GM23338 (cell line): ENCODE measurements at regions not wholly inside any gene's neighbourhood (a gene's known extent, or its start where the extent isn't known, plus 50 kb on each side); places are given as distances from the start of the nearest gene placed in this dataset.
"Not testable (repeated sequence)": the region's sequence is repeated elsewhere in the genome, so short reads cannot be mapped to it uniquely, and the experiment has no call there.

Experiments
- CREB1 ChIP-seq: fragments of 250-450 bp; sonication (Bioruptor Pico); IDR thresholded peaks from 2 replicates; pipeline ENCODE4 v1.5.0; 2020; ENCODE audit warnings: low read depth, mild to moderate bottlenecking, moderate library complexity
- ETS1 ChIP-seq: IDR thresholded peaks from 2 replicates; pipeline ENCODE4 v1.6.1; 2016; ENCODE audit warnings: antibody characterized with exemption
- EZH2 ChIP-seq: fragments of 200-600 bp; sonication (generic); IDR thresholded peaks from one replicate; pipeline ENCODE4 v1.8.0; 2017; ENCODE audit warnings: antibody characterized with exemption, mild to moderate bottlenecking, low read depth; ENCODE audit not compliant: unreplicated experiment
- EZH2phosphoT487 ChIP-seq: fragments of 200-600 bp; sonication (generic); IDR thresholded peaks from one replicate; pipeline ENCODE4 v1.8.1; 2018; ENCODE audit warnings: antibody characterized with exemption; ENCODE audit not compliant: unreplicated experiment
- JUNB ChIP-seq: IDR thresholded peaks from one replicate; pipeline ENCODE4 v1.6.1; 2016; ENCODE audit warnings: antibody characterized with exemption; ENCODE audit not compliant: unreplicated experiment
- POLR2AphosphoS5 ChIP-seq: IDR thresholded peaks from 2 replicates; pipeline ENCODE4 v1.6.1; 2016; ENCODE audit warnings: antibody characterized with exemption, low read depth
- STAT1 ChIP-seq: IDR thresholded peaks from one replicate; pipeline ENCODE4 v1.6.1; 2016; ENCODE audit warnings: antibody characterized with exemption; ENCODE audit not compliant: unreplicated experiment
- ZNF331 ChIP-seq: fragments of 250-450 bp; sonication (Bioruptor Pico); IDR thresholded peaks from 2 replicates; pipeline ENCODE4 v1.5.0; 2020; ENCODE audit warnings: low read depth, mild to moderate bottlenecking, moderate library complexity
- TF ChIP-seq, protein P1 (sequence below), 2 experiments: fragments of 200-600 bp in 1 of 2; sonication (generic) in 1 of 2; conservative IDR thresholded peaks; 2 replicates each; pipeline versions ENCODE4 v1.5.1 to v1.6.1; 2016 to 2017; ENCODE audit warnings: antibody characterized with exemption in 2 of 2, low read depth in 2 of 2, mild to moderate bottlenecking in 2 of 2, moderate library complexity in 1 of 2
- TF ChIP-seq, protein P2 (sequence below): IDR thresholded peaks from one replicate; pipeline ENCODE4 v1.6.1; 2018; ENCODE audit warnings: antibody characterized with exemption; ENCODE audit not compliant: unreplicated experiment

DNA sequence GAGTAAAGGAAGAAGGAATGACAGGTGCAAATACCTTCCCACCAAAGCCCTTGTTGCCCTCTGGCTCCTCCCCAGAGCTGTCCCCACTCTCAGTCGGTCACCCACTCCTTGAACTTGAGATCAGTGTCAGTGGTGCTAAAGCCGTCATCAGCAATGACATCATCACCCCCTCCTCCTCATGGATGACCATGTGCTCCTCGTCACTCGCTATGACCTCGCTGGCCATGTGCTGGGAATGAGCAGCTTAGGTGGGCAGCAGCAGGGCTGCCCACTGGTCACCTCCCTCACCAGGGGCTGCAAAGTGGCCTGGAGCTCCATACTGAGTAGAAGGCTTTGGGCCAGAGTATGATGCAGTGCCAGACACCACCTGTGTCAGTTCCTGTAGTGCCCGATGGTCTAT is 153.1 kb upstream of the CDK13 start:
- not testable (repeated sequence) for TF ChIP-seq JUNB; EZH2; POLR2AphosphoS5; ZNF331 (CRISPR knock-in tag); EZH2phosphoT487; STAT1; CREB1 (CRISPR knock-in tag); ETS1
- TF ChIP-seq, protein P1, sequence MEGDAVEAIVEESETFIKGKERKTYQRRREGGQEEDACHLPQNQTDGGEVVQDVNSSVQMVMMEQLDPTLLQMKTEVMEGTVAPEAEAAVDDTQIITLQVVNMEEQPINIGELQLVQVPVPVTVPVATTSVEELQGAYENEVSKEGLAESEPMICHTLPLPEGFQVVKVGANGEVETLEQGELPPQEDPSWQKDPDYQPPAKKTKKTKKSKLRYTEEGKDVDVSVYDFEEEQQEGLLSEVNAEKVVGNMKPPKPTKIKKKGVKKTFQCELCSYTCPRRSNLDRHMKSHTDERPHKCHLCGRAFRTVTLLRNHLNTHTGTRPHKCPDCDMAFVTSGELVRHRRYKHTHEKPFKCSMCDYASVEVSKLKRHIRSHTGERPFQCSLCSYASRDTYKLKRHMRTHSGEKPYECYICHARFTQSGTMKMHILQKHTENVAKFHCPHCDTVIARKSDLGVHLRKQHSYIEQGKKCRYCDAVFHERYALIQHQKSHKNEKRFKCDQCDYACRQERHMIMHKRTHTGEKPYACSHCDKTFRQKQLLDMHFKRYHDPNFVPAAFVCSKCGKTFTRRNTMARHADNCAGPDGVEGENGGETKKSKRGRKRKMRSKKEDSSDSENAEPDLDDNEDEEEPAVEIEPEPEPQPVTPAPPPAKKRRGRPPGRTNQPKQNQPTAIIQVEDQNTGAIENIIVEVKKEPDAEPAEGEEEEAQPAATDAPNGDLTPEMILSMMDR (conservative IDR thresholded peaks at IDR 0.05; ENCODE audit: low read depth in 2 of 2) = not testable (repeated sequence)
- TF ChIP-seq, protein P2, sequence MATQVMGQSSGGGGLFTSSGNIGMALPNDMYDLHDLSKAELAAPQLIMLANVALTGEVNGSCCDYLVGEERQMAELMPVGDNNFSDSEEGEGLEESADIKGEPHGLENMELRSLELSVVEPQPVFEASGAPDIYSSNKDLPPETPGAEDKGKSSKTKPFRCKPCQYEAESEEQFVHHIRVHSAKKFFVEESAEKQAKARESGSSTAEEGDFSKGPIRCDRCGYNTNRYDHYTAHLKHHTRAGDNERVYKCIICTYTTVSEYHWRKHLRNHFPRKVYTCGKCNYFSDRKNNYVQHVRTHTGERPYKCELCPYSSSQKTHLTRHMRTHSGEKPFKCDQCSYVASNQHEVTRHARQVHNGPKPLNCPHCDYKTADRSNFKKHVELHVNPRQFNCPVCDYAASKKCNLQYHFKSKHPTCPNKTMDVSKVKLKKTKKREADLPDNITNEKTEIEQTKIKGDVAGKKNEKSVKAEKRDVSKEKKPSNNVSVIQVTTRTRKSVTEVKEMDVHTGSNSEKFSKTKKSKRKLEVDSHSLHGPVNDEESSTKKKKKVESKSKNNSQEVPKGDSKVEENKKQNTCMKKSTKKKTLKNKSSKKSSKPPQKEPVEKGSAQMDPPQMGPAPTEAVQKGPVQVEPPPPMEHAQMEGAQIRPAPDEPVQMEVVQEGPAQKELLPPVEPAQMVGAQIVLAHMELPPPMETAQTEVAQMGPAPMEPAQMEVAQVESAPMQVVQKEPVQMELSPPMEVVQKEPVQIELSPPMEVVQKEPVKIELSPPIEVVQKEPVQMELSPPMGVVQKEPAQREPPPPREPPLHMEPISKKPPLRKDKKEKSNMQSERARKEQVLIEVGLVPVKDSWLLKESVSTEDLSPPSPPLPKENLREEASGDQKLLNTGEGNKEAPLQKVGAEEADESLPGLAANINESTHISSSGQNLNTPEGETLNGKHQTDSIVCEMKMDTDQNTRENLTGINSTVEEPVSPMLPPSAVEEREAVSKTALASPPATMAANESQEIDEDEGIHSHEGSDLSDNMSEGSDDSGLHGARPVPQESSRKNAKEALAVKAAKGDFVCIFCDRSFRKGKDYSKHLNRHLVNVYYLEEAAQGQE = not testable (repeated sequence)
